Colonic mucosa (tissue), 4 donors: ENCODE measurements at regions not wholly inside any gene's neighbourhood (a gene's known extent, or its start where the extent isn't known, plus 50 kb on each side); places are given as distances from the start of the nearest gene placed in this dataset.

Experiments
- DNase-seq: peaks from one replicate; pipeline ENCODE4 v3.0.0-alpha.2; 2020
- H3K27ac ChIP-seq: fragments of 200-600 bp; one replicate; pipeline ENCODE4 v1.8.0; 2021
- H3K27me3 ChIP-seq: fragments of 200-600 bp; one replicate; pipeline ENCODE4 v1.8.0; 2021
- H3K36me3 ChIP-seq: fragments of 200-600 bp; one replicate; pipeline ENCODE4 v1.8.0; 2021
- H3K4me1 ChIP-seq: fragments of 200-600 bp; one replicate; pipeline ENCODE4 v1.8.0; 2021; ENCODE audit warnings: mild to moderate bottlenecking
- H3K4me3 ChIP-seq: fragments of 200-600 bp; one replicate; pipeline ENCODE4 v1.8.0; 2021
- H3K9ac ChIP-seq, 2 donors: one replicate each; pipeline ENCODE4 v1.7.0; 2013; ENCODE audit warnings: control low read depth in 2 of 2, low read depth in 2 of 2, low read length in 2 of 2
- H3K9me3 ChIP-seq: fragments of 200-600 bp; one replicate; pipeline ENCODE4 v1.8.0; 2021
- intact Hi-C: fragments of 100-400 bp; cut with DNase I; formaldehyde crosslinking; loops from one replicate; pipeline ENCODE4 v1.14.1; 2022
- TF ChIP-seq, protein P1 (sequence below): fragments of 200-600 bp; IDR thresholded peaks from one replicate; pipeline ENCODE4 v1.8.0; 2022; ENCODE audit warnings: antibody characterized with exemption, mild to moderate bottlenecking
- donor health status: healthy.
- donor health status: DM: no; HTN: no; CAD: no.
- donor health status: DM: no; HTN: no; CAD: no.

DNA sequence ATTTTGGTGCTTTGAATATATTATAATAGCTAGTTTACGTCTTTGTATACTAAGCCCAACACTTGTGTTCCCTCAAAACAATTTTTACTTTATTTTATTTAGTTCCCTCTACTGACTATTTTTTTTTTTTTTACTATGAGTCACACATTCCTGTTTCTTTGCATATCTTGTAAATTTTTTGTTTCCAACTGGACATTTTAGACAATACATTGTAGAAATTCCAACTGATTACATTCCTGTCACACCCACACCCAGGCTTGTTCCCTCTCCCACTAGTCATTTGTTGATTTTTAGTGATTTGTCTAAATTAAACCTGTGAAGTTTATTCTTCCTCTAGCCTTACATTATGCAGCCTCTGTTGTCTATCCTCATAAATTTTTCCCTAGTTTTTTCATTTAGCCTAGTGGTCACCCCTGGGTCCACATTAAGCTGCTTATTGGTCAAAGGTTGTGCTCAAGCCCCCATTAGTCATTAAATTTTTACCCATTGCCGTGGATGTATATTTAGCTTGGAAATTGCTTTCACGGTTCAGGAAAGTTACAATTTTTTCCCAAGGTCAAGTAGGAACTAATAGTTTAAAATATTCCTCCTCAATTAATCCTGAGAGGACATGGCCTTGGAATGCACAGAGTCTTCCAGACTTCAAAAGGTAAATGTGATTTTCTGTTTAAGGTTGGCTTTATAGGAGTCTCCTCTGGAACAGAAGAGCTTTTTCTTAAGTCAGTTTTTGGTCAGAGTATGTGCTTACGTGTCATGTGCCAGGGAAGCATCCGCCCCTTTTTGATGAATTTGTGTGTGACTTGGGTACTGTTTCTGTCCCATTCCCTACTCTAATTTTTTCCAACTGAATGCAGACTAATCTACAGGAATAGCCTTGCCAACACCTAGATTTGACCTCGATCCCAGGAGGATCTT, 207.6 kb upstream of the TMEM72 start:
- H3K9me3 ChIP-seq: no peaks in the 10 kb centered on the region
- H3K4me1 ChIP-seq: no peaks in the 10 kb centered on the region
- H3K27ac ChIP-seq: no peak overlapping the region
- TF ChIP-seq, protein P1, sequence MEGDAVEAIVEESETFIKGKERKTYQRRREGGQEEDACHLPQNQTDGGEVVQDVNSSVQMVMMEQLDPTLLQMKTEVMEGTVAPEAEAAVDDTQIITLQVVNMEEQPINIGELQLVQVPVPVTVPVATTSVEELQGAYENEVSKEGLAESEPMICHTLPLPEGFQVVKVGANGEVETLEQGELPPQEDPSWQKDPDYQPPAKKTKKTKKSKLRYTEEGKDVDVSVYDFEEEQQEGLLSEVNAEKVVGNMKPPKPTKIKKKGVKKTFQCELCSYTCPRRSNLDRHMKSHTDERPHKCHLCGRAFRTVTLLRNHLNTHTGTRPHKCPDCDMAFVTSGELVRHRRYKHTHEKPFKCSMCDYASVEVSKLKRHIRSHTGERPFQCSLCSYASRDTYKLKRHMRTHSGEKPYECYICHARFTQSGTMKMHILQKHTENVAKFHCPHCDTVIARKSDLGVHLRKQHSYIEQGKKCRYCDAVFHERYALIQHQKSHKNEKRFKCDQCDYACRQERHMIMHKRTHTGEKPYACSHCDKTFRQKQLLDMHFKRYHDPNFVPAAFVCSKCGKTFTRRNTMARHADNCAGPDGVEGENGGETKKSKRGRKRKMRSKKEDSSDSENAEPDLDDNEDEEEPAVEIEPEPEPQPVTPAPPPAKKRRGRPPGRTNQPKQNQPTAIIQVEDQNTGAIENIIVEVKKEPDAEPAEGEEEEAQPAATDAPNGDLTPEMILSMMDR: no peak
- H3K9ac ChIP-seq: no peak overlapping the region
- DNase-seq: no peak
- intact Hi-C loops: no loop called here
- no peaks in the 10 kb centered on the region for H3K36me3 ChIP-seq
- H3K27me3 ChIP-seq: no peaks in the 10 kb centered on the region
- no peak overlapping the region for H3K4me3 ChIP-seq

DNA sequence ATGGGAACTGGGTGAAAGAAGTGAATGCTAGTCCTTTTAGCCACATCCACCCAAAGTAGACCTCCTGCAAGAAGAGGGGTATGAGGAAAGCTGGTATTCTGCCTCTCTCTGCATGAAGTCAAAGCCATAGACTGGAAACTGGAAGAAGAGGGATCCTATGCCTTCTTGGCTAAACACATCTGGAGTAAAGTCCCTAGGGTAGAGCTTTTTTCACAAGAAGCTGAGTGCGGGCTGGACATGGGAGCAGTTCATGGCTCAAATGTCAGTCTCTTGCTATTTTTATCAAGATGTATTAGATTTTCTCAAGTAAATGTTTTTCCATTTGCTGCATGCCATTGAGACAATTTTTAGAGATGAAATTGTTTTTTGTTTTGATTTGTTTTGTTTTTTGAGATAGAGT, 206.5 kb upstream of the TMEM72 start:
- TF ChIP-seq, protein P1: no peak
- Histone ChIP-seq H3K4me1 (no peaks in the 10 kb centered on the region), H3K9ac (no peak overlapping the region), H3K9me3 (no peaks in the 10 kb centered on the region), H3K4me3 (no peak overlapping the region), H3K27me3 (no peaks in the 10 kb centered on the region), H3K27ac (no peak overlapping the region), H3K36me3 (no peaks in the 10 kb centered on the region)
- DNase-seq: no peak
- intact Hi-C loops: no loop called here

DNA sequence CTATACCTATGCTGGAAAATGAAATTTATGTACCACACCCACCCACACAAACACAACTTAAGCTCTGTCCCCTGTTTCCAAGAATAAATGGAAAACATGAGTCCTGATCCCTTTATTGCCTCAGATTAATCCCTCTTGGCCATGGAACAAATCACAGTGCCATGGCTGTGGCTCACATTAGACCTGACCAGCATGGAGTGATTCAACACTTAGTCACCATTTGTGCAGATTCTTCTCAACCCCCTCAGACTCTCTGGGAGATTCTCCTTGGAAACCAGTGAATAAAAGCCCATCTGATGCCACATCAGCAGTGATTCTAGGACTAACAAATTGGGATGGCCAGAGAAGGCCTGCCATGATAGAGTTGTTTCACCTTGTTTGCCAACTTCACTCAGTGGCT, 204.4 kb upstream of the TMEM72 start:
- Histone ChIP-seq H3K36me3 (no peaks in the 10 kb centered on the region), H3K27me3 (no peaks in the 10 kb centered on the region), H3K27ac (no peak overlapping the region), H3K9ac (no peak overlapping the region), H3K4me1 (no peaks in the 10 kb centered on the region), H3K9me3 (no peaks in the 10 kb centered on the region), H3K4me3 (no peak overlapping the region)
- intact Hi-C loops: no loop called here
- TF ChIP-seq, protein P1: no peak
- DNase-seq: no peak

DNA sequence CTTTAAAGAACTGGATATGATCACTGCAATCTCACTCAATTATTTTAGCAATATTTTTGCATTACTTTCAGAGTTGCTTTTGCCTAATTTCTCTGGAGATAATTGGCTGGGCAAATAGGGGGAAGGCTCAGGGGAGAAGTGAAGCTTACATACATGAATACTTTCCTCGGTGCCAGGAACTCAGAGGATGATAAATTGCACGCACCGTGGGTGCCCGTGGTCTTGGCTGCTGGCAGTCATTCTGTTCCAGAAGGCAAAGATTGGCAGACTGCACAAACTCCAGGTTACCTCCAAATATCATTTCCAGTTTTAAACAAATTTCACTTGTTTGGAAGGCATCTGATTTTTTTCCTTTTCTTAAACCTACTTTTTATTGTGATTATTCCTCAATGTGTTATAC, 197.8 kb upstream of the TMEM72 start:
- H3K27ac ChIP-seq: no peak overlapping the region
- no peaks in the 10 kb centered on the region for H3K27me3 ChIP-seq
- no peak for DNase-seq
- no peaks in the 10 kb centered on the region for H3K9me3 ChIP-seq
- TF ChIP-seq, protein P1: no peak
- intact Hi-C loops: no loop called here
- no peaks in the 10 kb centered on the region for H3K36me3 ChIP-seq
- H3K4me3 ChIP-seq: no peak overlapping the region
- no peak overlapping the region for H3K9ac ChIP-seq
- no peaks in the 10 kb centered on the region for H3K4me1 ChIP-seq

DNA sequence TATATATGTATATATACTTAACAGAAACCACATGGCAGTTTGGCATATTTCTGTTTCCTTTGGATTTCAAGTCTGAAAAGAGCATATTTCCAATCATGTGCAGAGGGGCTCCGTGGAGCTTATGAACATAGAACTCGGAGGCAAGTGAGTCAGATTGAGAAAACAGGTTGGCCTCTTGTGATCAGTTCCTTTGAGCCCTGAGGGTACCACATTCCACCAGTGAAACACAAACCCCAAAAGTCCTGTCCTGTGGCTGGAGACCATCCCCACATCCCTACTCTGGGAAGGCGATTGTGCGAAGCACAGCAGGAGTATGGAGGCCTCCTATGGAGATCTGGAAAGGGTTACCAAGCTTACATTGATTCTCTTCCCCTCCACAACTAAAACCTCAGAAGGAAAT, 196.7 kb upstream of the TMEM72 start:
- no peak for DNase-seq
- H3K27ac ChIP-seq: no peak overlapping the region
- no peaks in the 10 kb centered on the region for H3K4me1 ChIP-seq
- TF ChIP-seq, protein P1: no peak
- no peaks in the 10 kb centered on the region for H3K27me3 ChIP-seq
- no peak overlapping the region for H3K9ac ChIP-seq
- intact Hi-C loops: no loop called here
- H3K9me3 ChIP-seq: no peaks in the 10 kb centered on the region
- no peaks in the 10 kb centered on the region for H3K36me3 ChIP-seq
- no peak overlapping the region for H3K4me3 ChIP-seq
